NCI-H446 (cell line): ENCODE measurements at regions not wholly inside any gene's neighbourhood (a gene's known extent, or its start where the extent isn't known, plus 50 kb on each side); places are given as distances from the start of the nearest gene placed in this dataset.

ENCODE experiments used
- DNase-seq, 2 experiments: peaks; one replicate each; lab custom pipeline; 2025; lab: John Stamatoyannopoulos, UW

- peak; percentile 23 to 87 for DNase-seq
Measured at GRCh38 chr6:108751851-108752732, 96.1 kb upstream of the ARMC2 start.

GRCh38 chr6:108752733-108753590 lies 95.3 kb upstream of the ARMC2 start:
- peak in 1 of 2 experiments; percentile 65 for DNase-seq

- DNase-seq: no peak
Measured at GRCh38 chr6:108755257-108756240, 92.7 kb upstream of the ARMC2 start.

DNA sequence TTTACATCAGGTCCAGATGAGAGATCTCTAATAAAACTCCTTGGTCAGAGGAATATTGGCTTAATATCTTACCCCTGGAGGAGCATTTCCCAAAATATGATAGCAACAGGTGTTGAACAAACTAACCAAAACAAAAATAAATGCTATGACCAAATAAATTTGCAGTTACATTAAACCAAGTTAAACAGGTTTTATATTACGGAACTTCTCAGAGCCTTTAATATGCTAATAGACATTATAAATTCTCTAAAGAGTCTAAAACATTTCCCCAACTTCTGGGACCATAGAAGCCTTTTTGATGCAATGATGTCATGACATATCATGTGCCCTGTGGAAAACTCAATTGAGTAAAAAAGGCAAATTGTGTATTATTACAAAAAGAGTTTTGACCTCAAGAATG lies 90.9 kb upstream of the ARMC2 start:
- no peak for DNase-seq

DNA sequence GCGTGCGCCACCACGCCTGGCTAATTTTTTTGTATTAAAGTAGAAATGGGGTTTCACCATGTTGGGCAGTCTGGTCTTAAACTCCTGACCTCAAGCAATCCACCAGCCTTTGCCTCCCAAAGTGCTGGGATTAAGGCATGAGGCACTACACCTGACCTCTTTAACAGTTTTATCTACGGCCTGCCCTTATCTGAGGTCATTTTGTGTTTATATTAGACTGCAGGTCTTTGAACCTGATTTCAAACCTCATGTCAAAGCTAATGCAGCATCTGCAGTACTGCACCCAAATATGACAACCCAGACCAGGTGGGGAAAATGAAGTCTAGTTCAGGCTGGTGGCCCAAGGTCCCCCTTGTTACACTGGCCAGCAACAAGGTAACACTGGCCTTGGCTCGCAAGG lies 89.3 kb upstream of the ARMC2 start:
- DNase-seq: no peak

DNA sequence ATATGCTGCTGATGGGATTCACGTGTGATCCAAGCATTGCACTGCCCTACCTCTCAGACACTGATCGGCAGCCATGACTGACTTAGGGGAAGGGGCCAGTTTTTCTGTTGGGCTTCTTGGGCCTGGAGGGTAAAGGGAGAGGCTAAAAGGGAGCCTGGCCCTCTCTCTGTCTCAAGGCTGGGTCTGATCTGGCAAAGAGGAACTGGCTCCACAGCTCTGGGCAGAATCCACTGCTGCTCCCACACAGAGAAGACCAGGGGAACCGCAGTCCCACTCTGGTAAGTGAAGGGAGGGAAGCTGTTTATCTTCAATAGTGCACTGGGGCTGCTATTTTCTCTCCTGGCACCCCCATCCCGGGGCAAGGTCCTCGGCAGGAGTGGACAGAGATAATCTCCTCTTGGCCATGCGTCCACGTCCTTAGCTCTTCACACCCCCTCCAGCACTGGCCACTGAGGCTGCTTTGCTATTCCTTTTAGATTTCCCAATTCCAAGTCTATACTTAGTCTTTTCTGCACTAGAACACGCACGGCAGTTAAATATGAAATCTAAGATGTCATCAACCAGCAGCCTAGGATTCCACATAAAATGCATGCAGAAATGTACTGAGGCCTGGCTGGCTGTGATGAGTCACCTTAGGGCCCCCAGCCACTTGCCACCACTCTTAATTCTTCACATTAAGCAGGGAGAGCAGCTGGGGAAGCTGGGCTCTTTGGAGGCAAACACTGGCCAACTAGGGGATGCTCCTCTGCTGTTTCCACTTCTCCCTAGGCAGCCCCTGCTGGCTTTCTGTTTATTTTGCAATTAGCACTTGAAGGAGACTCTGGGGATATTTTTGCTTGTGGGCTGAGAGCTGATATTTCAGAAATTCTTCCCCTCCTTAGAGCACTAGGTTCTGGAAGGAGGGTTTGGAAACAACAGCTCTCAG lies 87.8 kb upstream of the ARMC2 start:
- DNase-seq: peak; percentile 37 to 75

DNA sequence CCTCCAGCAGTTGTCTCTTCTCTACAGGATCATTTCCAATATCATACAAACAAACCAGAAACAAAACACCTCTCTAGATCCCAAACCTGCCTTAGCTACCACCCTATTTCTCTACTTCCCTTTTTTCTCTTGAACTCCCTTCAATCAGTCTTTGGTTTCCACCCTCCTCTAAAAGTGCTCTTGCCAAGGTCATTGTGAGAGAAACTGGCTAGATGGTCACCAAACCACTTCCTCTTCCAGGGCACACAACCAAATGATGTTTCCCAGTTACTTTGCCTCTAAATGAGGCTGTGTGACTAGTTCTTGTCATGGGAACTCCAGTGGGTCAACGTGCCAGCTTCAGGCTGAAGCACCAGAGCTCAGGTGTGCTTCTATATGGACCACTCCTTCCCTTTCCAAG lies 85.8 kb upstream of the ARMC2 start:
- no peak for DNase-seq

DNA sequence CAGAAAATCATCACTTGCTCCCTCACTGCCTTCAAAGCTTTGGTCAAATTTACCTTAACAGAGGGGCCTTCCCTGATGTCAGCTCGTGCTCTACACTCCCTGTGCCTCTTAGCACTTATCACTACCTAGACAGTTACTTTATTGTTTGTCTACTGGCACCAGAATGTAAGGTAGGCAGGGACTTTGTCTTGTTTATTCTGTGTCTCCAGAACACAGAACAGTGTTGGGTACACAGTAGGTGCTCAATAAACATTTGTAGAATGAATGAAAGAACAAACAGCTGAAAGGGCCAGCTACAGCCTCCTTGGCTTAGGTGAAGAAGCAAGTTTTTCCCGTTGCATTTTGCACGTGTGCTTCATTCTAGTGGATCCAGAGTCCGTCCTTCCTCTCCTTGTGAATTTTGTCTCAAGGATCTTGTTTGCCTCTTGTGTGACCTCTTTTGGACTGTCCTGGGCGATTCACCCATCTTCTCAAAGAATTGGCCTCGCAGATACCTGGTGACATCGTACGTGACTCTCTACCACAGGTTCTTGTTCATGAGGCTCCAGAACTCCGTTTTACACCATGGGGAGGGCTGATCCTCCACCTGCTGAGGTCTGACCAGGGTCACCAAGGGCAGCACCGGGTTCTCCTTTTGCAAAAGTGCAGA lies 84.2 kb upstream of the ARMC2 start:
- no peak for DNase-seq

DNA sequence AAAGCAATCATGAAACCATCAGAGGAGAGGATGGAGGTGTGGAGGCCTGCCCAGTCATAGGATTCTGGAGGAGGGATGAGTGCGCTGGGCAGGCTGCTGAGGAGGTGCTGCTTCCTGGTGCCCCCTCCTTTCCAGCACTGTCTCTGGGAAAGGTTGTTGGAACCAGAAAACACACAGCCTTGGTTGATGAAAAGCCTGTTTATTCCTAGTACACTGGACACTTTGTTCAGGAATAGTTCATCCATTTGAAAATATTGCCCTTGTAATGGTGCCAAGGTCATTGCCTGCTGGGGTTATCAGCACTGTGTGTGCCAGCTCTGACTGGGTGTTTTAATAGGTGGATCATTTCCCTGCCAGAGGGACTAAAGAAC lies 83.7 kb upstream of the ARMC2 start:
- DNase-seq: no peak

- no peak for DNase-seq
Measured at GRCh38 chr6:108765495-108765894, 82.7 kb upstream of the ARMC2 start.

GRCh38 chr6:108766419-108766818 lies 81.8 kb upstream of the ARMC2 start:
- no peak for DNase-seq

DNA sequence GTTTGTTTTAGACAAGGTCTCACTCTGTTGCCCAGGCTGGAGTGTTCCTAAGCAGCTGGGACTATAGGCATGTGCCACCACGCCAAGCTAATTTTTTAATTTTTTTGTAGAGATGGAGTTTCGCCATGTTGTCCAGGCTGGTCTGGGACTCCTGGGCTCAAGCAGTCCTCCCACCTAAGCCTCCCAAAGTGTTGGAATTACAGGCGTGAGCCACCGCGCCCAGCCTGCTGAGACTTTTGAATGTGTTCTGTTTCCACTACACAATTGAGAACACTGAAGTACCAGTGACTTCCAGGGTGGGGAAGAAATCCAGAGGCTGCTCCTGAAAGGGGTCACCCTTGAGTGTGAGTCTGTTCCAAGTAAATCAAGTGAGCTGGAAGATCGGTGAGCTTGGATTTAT lies 81.3 kb upstream of the ARMC2 start:
- DNase-seq: no peak

DNA sequence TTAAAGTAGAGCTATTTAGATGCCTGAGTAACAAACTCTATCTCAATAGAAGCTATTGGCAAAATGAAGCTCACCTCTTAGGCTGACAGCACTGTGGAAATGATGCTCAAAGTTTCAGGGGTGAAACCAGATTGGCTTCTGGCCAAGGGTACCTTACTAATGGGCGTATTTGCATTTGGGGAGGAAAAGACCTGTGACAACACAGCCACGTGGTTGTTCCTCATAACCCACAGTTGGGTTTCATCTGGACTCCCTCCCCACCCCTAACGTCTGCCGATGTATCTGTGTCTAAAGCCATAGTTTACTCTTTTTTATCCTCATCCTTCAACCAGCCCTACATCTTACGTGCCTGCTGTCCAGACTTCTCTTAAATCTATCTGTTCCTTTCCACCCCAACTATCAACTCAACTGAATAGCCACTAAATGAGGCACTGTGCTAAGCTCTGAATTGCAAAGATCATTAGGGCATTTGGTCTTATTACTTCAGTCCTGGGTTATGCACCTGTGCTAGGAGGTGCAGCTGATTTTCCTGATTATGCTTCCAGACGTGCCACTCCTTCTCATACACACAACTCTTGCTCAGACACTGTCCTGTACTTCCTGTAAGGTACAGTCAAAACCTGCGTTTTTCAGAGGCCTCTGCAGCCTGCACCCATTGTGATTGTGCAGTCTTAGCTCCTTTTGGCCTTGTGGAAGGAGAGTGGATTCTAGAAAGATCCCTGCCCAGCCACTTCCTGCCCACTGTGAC lies 80.6 kb upstream of the ARMC2 start:
- no peak for DNase-seq

- DNase-seq: no peak
Measured at GRCh38 chr6:108768166-108768555, 80.1 kb upstream of the ARMC2 start.

DNA sequence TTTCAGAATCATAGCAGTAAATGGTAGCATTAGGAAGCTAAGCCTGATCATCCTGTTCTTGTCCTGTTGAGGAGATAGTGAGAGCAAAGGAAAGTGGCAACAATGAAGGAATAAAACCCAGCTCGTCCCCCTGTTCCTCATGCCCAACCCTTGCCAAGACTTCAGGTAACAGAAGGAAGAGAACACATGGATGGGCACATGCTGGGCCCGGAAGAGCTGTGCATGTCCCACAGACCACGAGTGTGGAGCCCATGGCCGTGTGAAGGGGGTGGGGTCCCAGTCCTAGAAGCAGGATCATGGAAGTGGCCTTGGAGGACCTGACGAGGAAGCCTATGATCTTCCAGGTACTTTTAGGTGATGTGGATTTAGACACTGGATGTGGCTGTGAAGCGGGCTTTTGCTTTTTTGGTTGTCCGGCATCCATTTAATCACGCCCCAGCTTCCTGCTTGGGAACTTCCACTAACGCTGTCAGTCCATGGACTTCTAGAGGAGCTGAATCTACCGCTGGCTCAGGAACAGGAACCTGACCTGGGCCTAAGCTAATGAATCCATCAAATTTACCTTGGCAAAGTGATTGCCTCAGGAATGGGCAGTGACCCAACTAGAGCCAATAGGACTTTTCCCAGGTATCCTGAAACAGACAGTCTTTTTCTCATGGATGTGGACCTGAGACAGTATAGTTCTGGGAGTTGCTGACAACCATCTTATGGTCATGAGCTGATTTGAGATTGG lies 79.3 kb upstream of the ARMC2 start:
- no peak for DNase-seq

DNA sequence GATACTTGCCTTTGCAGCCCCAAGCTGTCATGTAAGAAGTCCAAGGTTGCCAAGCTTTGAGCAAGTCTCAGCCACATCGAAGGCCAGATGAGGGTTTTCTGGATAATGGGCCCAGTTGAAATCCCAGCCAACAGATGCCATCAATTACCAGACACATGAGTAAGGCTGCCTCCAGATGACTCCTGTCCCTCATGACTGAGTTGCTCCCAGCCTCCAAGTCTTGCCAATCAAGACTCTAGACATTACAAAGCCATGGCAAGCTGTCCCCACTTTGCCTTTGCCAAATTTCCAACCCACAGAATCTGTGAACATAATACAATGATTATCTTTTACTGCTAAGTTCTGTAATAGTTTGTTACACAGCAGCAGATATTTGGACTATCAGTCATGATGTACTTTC lies 76.8 kb upstream of the ARMC2 start:
- DNase-seq: peak; percentile 80 to 93

GRCh38 chr6:108774555-108774954 lies 73.7 kb upstream of the ARMC2 start:
- no peak for DNase-seq

GRCh38 chr6:108777536-108777935 lies 70.7 kb upstream of the ARMC2 start:
- DNase-seq: no peak
